ENCODE measurements at regions not wholly inside any gene's neighbourhood (a gene's known extent, or its start where the extent isn't known, plus 50 kb on each side); places are given as distances from the start of the nearest gene placed in this dataset.

DNA sequence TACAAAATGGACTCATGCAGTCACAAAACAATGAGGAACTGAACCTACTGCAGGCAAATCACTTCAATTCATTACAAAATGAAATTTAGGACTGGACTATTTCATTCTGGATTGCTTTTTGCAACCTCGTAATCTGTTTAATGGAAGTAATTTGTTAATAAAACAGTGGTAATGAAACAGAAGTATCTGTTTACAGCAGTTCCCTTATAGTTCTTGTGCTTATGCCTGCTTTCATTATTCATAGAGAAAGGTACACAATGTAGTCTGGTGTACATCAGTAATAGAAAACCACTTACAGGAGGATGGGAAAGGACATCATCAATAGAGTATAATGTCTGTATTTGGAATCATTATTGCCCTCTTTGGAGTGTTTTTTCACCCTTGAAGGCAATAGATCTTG lies 389.2 kb upstream of the NUDT12 start:
- H2AFZ ChIP-seq (ENCODE audit: low read depth, low read length) = no peak overlapping the region
- ChIA-PET POLR2A (no interaction called here), CTCF (no interaction called here)
- no peaks in the 10 kb centered on the region for H3K27me3 ChIP-seq (ENCODE audit: control insufficient read depth in 2 of 2, insufficient read depth in 2 of 2, low read length in 2 of 2)
- H4K20me1 ChIP-seq (replicated peaks; ENCODE audit: control insufficient read depth, extremely low read depth, insufficient read depth, low read length) = no peaks in the 10 kb centered on the region
- FAIRE-seq (no peak), DNase-seq (ENCODE audit: low read depth, low spot score) (no peak)
- no peaks in the 10 kb centered on the region for H3K4me1 ChIP-seq (ENCODE audit: control insufficient read depth, extremely low read depth, insufficient read depth, low read length)
- intact Hi-C loops (cut with micrococcal nuclease) (no loop called here), dilution Hi-C loops (cut with MboI; ENCODE audit: extremely low pct_ligation_motif_present, low sequenced_read_pairs) (no loop called here)
- no peaks in the 10 kb centered on the region for H3K9me1 ChIP-seq (replicated peaks; ENCODE audit: control insufficient read depth, extremely low read depth, insufficient read depth, low read length)
- no peaks in the 10 kb centered on the region for H3K79me2 ChIP-seq (ENCODE audit: control insufficient read depth, insufficient read depth, low read length)
- H3K27ac ChIP-seq (ENCODE audit: insufficient read depth, low read depth, low read length) = no peak overlapping the region
- no peak overlapping the region for H3K9ac ChIP-seq (replicated peaks; ENCODE audit: extremely low read depth, insufficient read depth, low read length)
- H3K36me3 ChIP-seq (ENCODE audit: control insufficient read depth in 2 of 2, extremely low read depth in 1 of 2, insufficient read depth in 2 of 2, low read length in 2 of 2) = no peaks in the 10 kb centered on the region
- TF ChIP-seq GATA2 (IDR thresholded peaks at IDR 0.05; ENCODE audit: insufficient read depth, insufficient read length, low read depth, low read length) = no peak
- no peak for TF ChIP-seq JUN (IDR thresholded peaks at IDR 0.05; ENCODE audit: borderline replicate concordance, insufficient read depth, insufficient read length, low read depth)
- TF ChIP-seq, protein P1, sequence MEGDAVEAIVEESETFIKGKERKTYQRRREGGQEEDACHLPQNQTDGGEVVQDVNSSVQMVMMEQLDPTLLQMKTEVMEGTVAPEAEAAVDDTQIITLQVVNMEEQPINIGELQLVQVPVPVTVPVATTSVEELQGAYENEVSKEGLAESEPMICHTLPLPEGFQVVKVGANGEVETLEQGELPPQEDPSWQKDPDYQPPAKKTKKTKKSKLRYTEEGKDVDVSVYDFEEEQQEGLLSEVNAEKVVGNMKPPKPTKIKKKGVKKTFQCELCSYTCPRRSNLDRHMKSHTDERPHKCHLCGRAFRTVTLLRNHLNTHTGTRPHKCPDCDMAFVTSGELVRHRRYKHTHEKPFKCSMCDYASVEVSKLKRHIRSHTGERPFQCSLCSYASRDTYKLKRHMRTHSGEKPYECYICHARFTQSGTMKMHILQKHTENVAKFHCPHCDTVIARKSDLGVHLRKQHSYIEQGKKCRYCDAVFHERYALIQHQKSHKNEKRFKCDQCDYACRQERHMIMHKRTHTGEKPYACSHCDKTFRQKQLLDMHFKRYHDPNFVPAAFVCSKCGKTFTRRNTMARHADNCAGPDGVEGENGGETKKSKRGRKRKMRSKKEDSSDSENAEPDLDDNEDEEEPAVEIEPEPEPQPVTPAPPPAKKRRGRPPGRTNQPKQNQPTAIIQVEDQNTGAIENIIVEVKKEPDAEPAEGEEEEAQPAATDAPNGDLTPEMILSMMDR (IDR thresholded peaks at IDR 0.05; ENCODE audit: extremely low read depth in 1 of 2, insufficient read depth in 1 of 2, low read depth in 1 of 2, low read length in 2 of 2) = no peak
- TF ChIP-seq, protein P2, sequence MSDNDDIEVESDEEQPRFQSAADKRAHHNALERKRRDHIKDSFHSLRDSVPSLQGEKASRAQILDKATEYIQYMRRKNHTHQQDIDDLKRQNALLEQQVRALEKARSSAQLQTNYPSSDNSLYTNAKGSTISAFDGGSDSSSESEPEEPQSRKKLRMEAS (IDR thresholded peaks at IDR 0.05; ENCODE audit: insufficient read depth, insufficient read length) = no peak
- TF ChIP-seq POLR2A (IDR thresholded peaks at IDR 0.05; ENCODE audit: low read depth, low read length) = no peak
- TF ChIP-seq MYC (IDR thresholded peaks at IDR 0.05; ENCODE audit: low read depth, low read length) = no peak
- TF ChIP-seq POLR2AphosphoS5 (IDR thresholded peaks at IDR 0.05; ENCODE audit: insufficient read depth, low read depth, low read length) = no peak
- no peak for TF ChIP-seq EZH2 (IDR thresholded peaks at IDR 0.05; ENCODE audit: borderline replicate concordance, low read depth, low read length, severe bottlenecking)
- TF ChIP-seq FOS (IDR thresholded peaks at IDR 0.05; ENCODE audit: borderline replicate concordance, insufficient read depth, low read length) = no peak
- H3K4me2 ChIP-seq (ENCODE audit: insufficient read depth, low read length) = no peak overlapping the region
- BruUV-seq (replicated peaks) = no TSS peak
- H3K4me3 ChIP-seq (replicated peaks in 1 of 3; ENCODE audit: insufficient read depth in 1 of 3, low read depth in 1 of 3, low read length in 3 of 3) = no peak overlapping the region
- no peaks in the 10 kb centered on the region for H3K9me3 ChIP-seq (replicated peaks; ENCODE audit: control insufficient read depth, insufficient read depth, low read length)

All from endothelial cell of umbilical vein (primary cell).